HG03439 (cell line): ENCODE measurements at regions not wholly inside any gene's neighbourhood (a gene's known extent, or its start where the extent isn't known, plus 50 kb on each side); places are given as distances from the start of the nearest gene placed in this dataset.
A peak's percentile ranks its signal among the peaks of the same experiment; 100 is the strongest.

Experiments used
- ATAC-seq: cut with Tn5 transposase; IDR thresholded peaks from one replicate; pipeline ENCODE4 v1.9.1; 2021; ENCODE audit warnings: mild to moderate bottlenecking, moderate library complexity; ENCODE audit not compliant: unreplicated experiment

DNA sequence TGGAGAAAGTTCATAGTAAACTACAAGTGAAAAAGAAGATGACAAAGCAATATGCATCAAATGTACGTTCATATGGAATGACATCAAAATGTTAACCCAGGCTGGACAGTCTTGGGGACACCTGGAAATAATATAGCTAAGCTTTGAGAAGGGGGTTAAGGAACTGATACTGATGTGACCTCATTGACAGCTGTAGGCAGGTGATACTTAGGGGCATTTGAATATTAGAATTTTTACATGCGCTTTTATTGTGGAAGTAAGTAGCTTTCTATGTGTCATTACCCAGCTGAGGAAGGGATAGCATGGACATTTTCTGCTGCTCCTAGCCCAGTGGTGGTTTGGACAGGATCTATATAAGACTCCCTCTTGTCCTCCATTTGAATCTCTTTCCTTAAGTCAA is 299.7 kb downstream of the CWC27 start:
- no peak for ATAC-seq

- ATAC-seq, result no peak
These were observed 301.3 kb downstream of the CWC27 start for GRCh38 chr5:65070026-65070425.

DNA sequence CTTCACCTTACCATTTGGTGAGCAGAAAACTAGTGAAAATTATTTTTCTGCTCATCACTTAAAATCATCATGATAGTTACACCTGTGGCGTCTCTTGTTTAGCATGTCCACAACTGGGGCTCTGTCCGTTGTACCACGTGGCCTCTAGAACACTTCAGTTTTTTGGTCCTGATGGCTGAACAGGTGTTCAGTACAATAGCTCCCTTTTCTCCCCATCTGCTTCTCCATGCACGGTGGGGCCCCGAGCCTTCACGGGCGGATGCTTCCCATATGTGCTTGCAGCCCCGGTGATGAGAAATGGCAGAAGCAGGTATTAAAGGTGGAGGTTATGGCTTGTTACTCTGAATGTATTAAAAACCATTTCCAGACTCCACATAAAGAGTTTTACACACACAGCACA is 304.1 kb downstream of the CWC27 start:
- no peak for ATAC-seq

DNA sequence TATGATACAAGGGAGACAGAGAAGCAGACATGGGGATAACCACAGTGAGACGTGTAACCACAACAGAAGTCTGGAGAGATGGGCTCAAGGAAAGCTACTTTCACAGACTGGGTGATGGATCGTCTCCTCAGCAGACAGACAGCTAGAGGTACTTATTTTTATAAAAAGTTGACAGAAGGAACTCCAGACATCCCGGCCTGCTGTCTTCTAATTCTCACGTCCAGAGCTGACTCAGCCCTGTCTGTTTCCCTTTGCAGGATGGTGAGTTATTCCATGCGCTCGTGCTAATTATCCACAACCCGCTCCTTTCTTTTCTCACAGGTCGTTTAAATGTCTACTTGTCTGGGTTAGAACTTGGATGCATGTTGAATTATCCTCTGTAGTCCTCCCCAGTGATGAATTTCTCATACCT is 304.5 kb downstream of the CWC27 start:
- no peak for ATAC-seq

DNA sequence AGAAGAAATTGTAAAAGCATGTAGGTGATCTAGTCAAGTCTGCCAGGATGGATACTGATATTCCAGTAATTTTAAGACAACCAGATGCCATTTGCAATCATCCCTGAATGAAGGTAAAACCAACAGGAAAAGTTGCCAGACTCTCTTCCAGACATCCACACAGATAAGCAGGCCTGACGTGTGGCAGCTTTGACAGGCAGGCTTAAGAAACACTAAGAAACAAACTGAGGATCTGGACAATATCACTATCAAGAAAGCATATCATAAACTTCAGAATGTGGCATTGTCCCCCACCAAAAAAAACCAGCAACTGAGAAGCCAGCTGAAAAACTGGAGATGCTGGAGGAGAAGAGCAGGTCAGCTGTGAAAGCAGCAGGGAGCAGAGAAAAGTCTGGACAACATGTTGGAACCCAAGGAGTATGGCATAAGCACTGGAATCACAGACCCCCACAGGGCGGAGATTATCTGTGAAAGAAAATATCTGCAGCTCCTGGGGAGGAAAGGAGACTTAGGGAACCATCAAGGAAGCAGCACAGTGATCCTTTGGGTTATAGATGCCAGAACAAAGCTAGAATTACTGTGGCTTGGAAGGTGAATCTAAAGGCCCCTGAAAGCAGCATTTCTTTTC is 307.0 kb downstream of the CWC27 start:
- no peak for ATAC-seq

GRCh38 chr5:65076251-65076869 is 307.6 kb downstream of the CWC27 start:
- ATAC-seq, result peak; percentile 80

- ATAC-seq, result no peak
These were observed 308.9 kb downstream of the CWC27 start for GRCh38 chr5:65077653-65078052.

DNA sequence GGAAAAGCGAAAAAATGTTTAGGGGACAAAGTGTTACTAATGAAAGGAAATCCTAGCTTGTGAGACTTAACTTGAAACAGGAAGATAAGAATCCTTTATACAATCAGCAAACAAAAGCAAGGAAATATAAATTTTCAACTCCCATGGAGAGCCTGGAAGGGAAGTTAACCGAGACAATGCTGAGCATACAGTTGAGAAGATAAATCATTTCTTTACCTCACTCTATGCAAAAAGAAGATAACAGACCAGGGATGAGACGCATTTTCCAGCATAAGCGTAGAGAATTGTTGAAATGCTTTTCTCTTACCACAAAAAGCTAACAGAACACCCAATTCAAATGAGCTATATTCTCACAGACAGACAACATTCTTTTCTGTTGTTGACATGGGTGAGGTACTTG is 309.6 kb downstream of the CWC27 start:
- ATAC-seq, result no peak

GRCh38 chr5:65081071-65081470 is 312.3 kb downstream of the CWC27 start:
- ATAC-seq, result no peak

DNA sequence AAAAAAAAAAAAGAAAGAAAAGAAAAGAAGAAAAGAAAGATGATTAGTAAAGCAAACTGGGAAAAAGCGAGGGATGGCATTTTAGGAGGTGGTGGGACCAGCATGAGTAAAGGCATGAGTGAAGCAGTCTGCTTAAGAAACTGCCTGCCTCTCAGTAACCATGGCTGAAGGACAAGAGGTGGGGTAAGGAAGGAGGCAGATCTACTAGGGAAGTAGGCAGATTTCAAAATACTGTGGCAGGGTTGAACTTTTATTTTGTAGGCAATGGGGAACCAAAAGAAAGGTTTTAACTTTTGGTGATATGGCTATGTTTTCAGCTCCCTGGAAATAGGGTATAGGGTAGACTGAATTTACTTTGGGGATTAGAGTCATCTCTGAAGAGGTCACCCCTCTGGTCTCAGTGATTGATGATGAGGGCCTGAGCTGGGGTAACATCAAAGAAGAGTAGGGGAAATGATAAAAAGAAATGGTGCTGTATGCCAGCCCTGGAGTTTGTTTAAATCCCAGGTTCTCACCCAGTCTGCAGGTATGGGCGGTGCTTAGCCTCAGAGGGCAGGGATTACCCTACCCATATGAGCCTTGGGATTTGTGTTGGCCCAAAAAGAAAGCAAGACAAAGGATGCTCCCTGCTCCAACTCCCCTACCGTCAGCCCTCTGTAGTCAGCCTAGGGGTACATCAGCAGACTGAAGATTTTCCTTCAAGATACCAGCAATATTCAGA is 316.2 kb downstream of the CWC27 start:
- ATAC-seq, result no peak

DNA sequence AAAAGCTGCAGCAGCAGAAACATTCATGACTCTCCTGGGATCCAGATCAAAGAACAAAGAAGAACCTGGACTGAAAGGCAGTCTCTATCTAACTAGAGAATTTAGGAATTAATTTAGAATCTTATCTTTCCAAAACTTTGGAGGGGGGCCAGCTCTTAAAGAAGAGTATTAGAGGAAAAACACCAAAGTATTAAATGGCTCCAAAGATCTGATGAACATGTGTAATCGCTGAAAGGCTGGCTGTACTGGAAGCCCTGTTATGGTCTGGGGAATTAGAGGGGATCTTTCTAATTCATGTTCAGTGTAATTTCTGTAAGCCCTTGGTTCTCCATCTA is 316.8 kb downstream of the CWC27 start:
- ATAC-seq, result no peak

DNA sequence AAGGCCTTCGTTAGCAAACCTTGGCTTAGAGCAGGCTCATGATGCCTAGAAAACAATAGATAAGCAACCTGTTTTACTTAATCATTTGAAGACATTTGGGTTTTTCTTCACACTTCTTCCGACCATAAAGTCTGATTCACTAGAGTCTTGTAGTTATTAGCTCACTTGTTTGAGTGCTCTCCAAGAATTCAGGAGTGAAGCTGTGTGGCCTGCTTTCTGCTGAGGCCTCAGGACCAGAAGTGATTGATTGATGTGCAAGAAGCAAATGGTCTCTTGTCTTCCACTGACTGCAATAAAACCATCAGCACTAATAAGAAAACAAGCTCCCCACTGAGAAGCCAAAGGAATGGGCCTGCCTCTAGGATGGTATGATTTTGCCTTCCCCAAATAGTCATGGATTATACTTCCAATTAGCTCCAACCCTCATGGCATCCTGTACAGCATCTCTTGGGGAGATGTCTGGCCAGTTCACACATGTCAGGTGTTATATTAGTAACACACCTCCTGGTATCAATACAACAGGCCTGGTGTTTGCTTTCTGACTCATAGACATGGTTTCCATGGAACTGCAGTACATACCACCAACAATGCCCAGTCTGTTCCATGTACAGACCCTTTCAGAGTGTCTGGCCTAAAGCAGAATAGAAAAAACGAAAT is 317.6 kb downstream of the CWC27 start:
- ATAC-seq, result no peak

DNA sequence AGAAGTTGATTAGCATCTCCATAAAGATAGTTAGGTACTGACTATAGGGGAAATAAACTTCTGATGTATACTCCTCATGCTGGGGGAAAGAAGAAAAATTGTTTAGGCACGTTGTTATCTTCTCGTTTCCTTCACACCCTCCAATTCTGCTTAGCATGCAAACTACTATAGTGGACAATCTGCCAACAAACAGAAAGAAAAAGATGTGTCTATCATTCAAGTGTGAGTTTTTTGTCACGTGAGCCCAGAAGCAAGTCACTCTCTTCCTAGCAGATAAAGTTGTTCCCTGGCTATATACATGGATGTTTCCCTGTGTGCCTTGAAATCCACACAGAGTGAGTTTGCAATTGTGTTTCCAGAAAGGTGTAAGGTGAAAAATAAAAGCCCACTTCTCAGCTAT is 318.4 kb downstream of the CWC27 start:
- ATAC-seq, result no peak

GRCh38 chr5:65094279-65094678 is 325.5 kb downstream of the CWC27 start:
- ATAC-seq, result no peak

GRCh38 chr5:65098393-65098792 is 329.7 kb downstream of the CWC27 start:
- ATAC-seq, result no peak
